ENCODE measurements at regions not wholly inside any gene's neighbourhood (a gene's known extent, or its start where the extent isn't known, plus 50 kb on each side); places are given as distances from the start of the nearest gene placed in this dataset.

DNA sequence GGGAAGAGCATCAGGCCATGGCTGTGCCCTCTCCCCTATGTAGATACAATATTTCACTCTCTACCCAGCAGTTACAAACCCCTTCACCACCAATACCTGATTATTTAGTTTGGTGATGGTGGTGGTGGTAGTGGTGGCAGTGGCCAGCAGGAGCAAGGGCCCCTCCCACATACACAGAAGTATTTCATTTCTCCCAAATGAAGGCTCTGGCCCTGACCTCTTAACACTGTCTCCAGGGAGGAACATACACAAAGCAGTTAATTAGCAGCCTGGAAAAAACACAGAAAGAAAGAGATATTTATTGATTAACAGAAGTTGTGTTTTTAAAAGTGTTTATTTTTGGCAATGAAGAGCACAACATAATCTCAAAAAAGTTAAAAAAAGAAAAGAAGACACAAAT, 212.7 kb upstream of the SAMSN1 start (continued):
- no peak for TF ChIP-seq MAX (IDR thresholded peaks at IDR 0.05; ENCODE audit: low read depth)

DNA sequence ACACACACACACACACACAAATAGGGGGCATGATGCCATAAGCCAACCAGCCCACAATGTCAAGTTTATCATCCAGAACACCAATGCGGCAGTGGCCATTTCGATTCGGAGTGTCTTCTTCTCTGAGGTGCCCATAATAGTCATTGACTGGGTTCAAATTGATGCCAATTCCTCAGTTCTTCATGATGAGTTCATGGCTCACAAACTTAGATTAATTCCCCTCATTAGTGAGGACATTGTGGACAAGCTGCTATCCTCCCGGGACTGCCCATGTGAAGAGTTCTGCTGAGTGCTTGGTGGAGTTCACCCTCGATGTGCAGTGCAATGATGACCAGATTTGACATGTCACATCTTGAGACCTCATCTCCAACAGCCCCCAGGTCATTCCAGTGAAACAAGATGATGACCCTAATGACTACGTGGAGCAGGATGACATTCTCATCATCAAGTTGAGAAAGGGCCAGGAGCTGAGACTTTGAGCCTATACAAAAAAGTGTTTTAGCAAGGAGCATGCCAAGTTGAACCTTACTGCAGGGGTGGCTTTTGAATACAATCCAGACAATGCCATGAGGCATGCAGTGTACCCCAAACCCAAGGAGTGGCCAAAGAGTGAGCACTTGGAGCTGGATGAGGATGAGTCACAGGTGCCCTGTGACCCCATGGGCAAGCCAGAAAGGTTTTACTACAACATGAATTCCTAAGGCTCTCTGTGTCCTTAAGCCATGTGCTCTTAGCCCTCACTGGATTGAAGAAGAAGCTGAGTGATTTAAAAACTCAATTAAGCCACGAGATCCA, 211.6 kb upstream of the SAMSN1 start:
- Histone ChIP-seq H3K4me2 (no peak overlapping the region), H3K79me2 (ENCODE audit: insufficient read depth) (no peaks in the 10 kb centered on the region), H3K4me3 (ENCODE audit: low read depth in 2 of 2, low read length in 1 of 2) (no peak overlapping the region), H2AFZ (ENCODE audit: low read depth) (no peak overlapping the region), H3F3A (replicated peaks; ENCODE audit: insufficient read depth) (no peaks in the 10 kb centered on the region), H3K9me3 (no peaks in the 10 kb centered on the region), H3K27me3 (ENCODE audit: insufficient read depth) (no peaks in the 10 kb centered on the region), H3K4me1 (ENCODE audit: control insufficient read depth in 1 of 2, insufficient read depth in 2 of 2, low read depth in 1 of 2, low read length in 1 of 2) (no peaks in the 10 kb centered on the region), H3K9me2 (0 out of 2 replicates have a peak, but pooled peaks cover 6% of the 10 kb centered on the region), H3K27ac (ENCODE audit: low read depth in 2 of 2, low read length in 1 of 2) (no peak overlapping the region), H4K20me1 (ENCODE audit: insufficient read depth) (no peaks in the 10 kb centered on the region), H3K36me3 (replicated peaks in 1 of 2; ENCODE audit: control insufficient read depth in 1 of 2, insufficient read depth in 2 of 2, low read length in 1 of 2) (no peaks in the 10 kb centered on the region), H3K9ac (no peak overlapping the region)
- ChIA-PET POLR2A (no interaction called here), CTCF (interaction anchor here (0.8 kb wide), 1 partner anchor 20 kb away, joined by 3 read pairs; no protein-coding TSS in a partner anchor)
- 29% methylated on average over 7 of the region's 7 CpGs for WGBS (ENCODE audit: low lambda C conversion rate)
- no peak for TF ChIP-seq CHD2 (IDR thresholded peaks at IDR 0.05; ENCODE audit: low read length, partially characterized antibody)
- no peak for TF ChIP-seq YY1 (IDR thresholded peaks at IDR 0.05; ENCODE audit: low read depth)
- no peak for TF ChIP-seq ELF1 (IDR thresholded peaks at IDR 0.05)
- no peak for TF ChIP-seq EZH2phosphoT487 (IDR thresholded peaks at IDR 0.05; ENCODE audit: borderline replicate concordance, low read depth)
- TF ChIP-seq JUND (IDR thresholded peaks at IDR 0.05) = no peak
- TF ChIP-seq FOXM1 (IDR thresholded peaks at IDR 0.05; ENCODE audit: low read depth) = no peak
- no peak for TF ChIP-seq SMC3 (IDR thresholded peaks at IDR 0.05; ENCODE audit: low read depth, low read length)
- no peak for TF ChIP-seq GABPA (IDR thresholded peaks at IDR 0.05; ENCODE audit: low read depth)
- DNase-seq = no peak

DNA sequence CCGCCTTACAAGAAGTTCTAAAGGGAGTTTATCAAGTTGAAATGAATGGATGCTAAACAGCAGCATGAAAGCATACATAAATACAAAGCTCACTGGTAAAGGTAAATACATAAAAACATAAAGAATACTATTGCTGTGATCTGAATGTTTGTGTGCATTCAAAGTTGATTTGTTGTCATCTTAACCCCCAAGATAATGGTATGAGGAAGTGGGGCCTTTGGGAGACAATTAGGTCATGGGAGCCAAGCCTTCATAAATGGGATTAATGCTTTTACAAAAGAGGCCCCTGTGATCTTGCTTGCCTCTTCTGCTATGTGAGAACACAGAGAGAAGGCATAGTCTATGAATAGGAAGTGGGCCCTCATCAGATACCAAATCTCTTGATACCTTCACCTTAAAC, 209.0 kb upstream of the SAMSN1 start:
- TF ChIP-seq MEF2A (IDR thresholded peaks at IDR 0.05; ENCODE audit: borderline replicate concordance, low read depth) = no peak
- no peaks in the 10 kb centered on the region for H3K36me3 ChIP-seq (replicated peaks in 1 of 2; ENCODE audit: control insufficient read depth in 1 of 2, insufficient read depth in 2 of 2, low read length in 1 of 2)
- no peak overlapping the region for H3K9ac ChIP-seq
- H3K9me3 ChIP-seq = no peaks in the 10 kb centered on the region
- no peak for DNase-seq
- H4K20me1 ChIP-seq (ENCODE audit: insufficient read depth) = no peaks in the 10 kb centered on the region
- ChIA-PET POLR2A (no interaction called here), CTCF (no interaction called here)
- H3K79me2 ChIP-seq (ENCODE audit: insufficient read depth) = no peaks in the 10 kb centered on the region
- H3K4me3 ChIP-seq (ENCODE audit: low read depth in 2 of 2, low read length in 1 of 2) = no peak overlapping the region
- H3K4me1 ChIP-seq (ENCODE audit: control insufficient read depth in 1 of 2, insufficient read depth in 2 of 2, low read depth in 1 of 2, low read length in 1 of 2) = no peaks in the 10 kb centered on the region
- WGBS (ENCODE audit: low lambda C conversion rate) = 6% methylated on average over 1 of the region's 1 CpG
- 0 out of 2 replicates have a peak, but pooled peaks cover 6% of the 10 kb centered on the region for H3K9me2 ChIP-seq
- H3K27ac ChIP-seq (ENCODE audit: low read depth in 2 of 2, low read length in 1 of 2) = no peak overlapping the region
- no peaks in the 10 kb centered on the region for H3F3A ChIP-seq (replicated peaks; ENCODE audit: insufficient read depth)
- no peak overlapping the region for H3K4me2 ChIP-seq
- H2AFZ ChIP-seq (ENCODE audit: low read depth) = no peak overlapping the region
- H3K27me3 ChIP-seq (ENCODE audit: insufficient read depth) = no peaks in the 10 kb centered on the region

DNA sequence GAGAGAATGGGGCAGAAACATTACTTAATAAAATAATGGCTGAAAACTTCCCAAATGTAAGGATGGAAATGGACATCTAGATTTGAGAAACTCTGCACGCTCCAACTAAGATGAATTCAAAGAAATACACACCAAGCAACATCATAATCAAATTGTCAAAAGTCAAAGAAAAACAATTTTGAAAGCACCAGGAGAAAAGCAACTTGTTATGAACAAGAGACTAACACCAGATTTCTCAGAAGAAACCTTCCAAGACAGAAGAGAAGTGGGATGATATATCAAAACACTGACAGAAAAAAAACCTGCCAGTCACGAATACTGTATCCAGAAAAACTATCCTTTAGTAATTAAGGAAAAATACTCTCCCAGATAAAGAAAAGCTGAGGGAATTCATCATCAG, 208.6 kb upstream of the SAMSN1 start:
- Histone ChIP-seq H2AFZ (ENCODE audit: low read depth) (no peak overlapping the region), H3K9ac (no peak overlapping the region), H3K9me2 (0 out of 2 replicates have a peak, but pooled peaks cover 6% of the 10 kb centered on the region), H3K27ac (ENCODE audit: low read depth in 2 of 2, low read length in 1 of 2) (no peak overlapping the region), H3K79me2 (ENCODE audit: insufficient read depth) (no peaks in the 10 kb centered on the region), H3K4me3 (ENCODE audit: low read depth in 2 of 2, low read length in 1 of 2) (no peak overlapping the region), H4K20me1 (ENCODE audit: insufficient read depth) (no peaks in the 10 kb centered on the region), H3F3A (replicated peaks; ENCODE audit: insufficient read depth) (no peaks in the 10 kb centered on the region), H3K9me3 (no peaks in the 10 kb centered on the region), H3K36me3 (replicated peaks in 1 of 2; ENCODE audit: control insufficient read depth in 1 of 2, insufficient read depth in 2 of 2, low read length in 1 of 2) (no peaks in the 10 kb centered on the region), H3K4me2 (no peak overlapping the region), H3K27me3 (ENCODE audit: insufficient read depth) (no peaks in the 10 kb centered on the region), H3K4me1 (ENCODE audit: control insufficient read depth in 1 of 2, insufficient read depth in 2 of 2, low read depth in 1 of 2, low read length in 1 of 2) (no peaks in the 10 kb centered on the region)
- no peak for DNase-seq
- ChIA-PET CTCF (no interaction called here), POLR2A (no interaction called here)
- WGBS (ENCODE audit: low lambda C conversion rate) = 3% methylated on average over 2 of the region's 2 CpGs
- TF ChIP-seq TEAD4 (IDR thresholded peaks at IDR 0.05; ENCODE audit: borderline replicate concordance, insufficient read depth) = no peak
- TF ChIP-seq, protein P1, sequence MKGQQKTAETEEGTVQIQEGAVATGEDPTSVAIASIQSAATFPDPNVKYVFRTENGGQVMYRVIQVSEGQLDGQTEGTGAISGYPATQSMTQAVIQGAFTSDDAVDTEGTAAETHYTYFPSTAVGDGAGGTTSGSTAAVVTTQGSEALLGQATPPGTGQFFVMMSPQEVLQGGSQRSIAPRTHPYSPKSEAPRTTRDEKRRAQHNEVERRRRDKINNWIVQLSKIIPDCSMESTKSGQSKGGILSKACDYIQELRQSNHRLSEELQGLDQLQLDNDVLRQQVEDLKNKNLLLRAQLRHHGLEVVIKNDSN (IDR thresholded peaks at IDR 0.05; ENCODE audit: borderline replicate concordance, low read depth) = no peak
- no peak for TF ChIP-seq CHD2 (IDR thresholded peaks at IDR 0.05; ENCODE audit: low read length, partially characterized antibody)
- no peak for TF ChIP-seq RFX5 (IDR thresholded peaks at IDR 0.05; ENCODE audit: low read length)
- no peak for TF ChIP-seq EZH2phosphoT487 (IDR thresholded peaks at IDR 0.05; ENCODE audit: borderline replicate concordance, low read depth)
- TF ChIP-seq TAF1 (IDR thresholded peaks at IDR 0.05; ENCODE audit: borderline replicate concordance, low read depth, low read length) = no peak
- TF ChIP-seq ELF1 (IDR thresholded peaks at IDR 0.05) = no peak
- no peak for TF ChIP-seq NRF1 (IDR thresholded peaks at IDR 0.05; ENCODE audit: low read depth, low read length)
- TF ChIP-seq REST (IDR thresholded peaks at IDR 0.05; ENCODE audit: low read depth, low read length) = no peak
- TF ChIP-seq GATA2 (CRISPR knock-in tag; IDR thresholded peaks at IDR 0.05) = no peak

Data from SK-N-SH (cell line).